ENCODE measurements at regions not wholly inside any gene's neighbourhood (a gene's known extent, or its start where the extent isn't known, plus 50 kb on each side); places are given as distances from the start of the nearest gene placed in this dataset.

DNA sequence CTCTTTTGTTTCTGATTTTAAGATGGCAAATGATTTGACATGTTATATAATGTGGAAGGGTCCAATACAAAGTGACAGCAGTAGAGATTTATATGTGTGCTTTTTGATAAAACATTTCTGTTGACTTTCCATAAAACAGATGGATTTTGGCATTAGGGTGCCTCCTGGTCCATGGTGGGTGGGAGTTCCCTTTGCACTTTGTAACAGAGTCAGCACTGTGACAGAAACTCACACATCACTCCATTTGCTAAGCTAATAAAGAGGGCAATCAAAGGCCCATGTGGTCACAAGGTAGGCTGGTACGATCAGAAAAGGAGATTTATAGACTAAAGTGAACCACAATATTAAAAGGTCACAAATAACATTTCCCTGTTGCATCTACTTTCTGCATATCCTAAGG is 93.3 kb upstream of the NT5C1B start:
- TF ChIP-seq EZH2phosphoT487 (IDR thresholded peaks at IDR 0.05; ENCODE audit: borderline replicate concordance) = no peak
- TF ChIP-seq, protein P1, sequence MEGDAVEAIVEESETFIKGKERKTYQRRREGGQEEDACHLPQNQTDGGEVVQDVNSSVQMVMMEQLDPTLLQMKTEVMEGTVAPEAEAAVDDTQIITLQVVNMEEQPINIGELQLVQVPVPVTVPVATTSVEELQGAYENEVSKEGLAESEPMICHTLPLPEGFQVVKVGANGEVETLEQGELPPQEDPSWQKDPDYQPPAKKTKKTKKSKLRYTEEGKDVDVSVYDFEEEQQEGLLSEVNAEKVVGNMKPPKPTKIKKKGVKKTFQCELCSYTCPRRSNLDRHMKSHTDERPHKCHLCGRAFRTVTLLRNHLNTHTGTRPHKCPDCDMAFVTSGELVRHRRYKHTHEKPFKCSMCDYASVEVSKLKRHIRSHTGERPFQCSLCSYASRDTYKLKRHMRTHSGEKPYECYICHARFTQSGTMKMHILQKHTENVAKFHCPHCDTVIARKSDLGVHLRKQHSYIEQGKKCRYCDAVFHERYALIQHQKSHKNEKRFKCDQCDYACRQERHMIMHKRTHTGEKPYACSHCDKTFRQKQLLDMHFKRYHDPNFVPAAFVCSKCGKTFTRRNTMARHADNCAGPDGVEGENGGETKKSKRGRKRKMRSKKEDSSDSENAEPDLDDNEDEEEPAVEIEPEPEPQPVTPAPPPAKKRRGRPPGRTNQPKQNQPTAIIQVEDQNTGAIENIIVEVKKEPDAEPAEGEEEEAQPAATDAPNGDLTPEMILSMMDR (conservative IDR thresholded peaks at IDR 0.05; ENCODE audit: low read length) = no peak

All from Loucy (cell line).